ENCODE measurements at regions not wholly inside any gene's neighbourhood (a gene's known extent, or its start where the extent isn't known, plus 50 kb on each side); places are given as distances from the start of the nearest gene placed in this dataset.

DNA sequence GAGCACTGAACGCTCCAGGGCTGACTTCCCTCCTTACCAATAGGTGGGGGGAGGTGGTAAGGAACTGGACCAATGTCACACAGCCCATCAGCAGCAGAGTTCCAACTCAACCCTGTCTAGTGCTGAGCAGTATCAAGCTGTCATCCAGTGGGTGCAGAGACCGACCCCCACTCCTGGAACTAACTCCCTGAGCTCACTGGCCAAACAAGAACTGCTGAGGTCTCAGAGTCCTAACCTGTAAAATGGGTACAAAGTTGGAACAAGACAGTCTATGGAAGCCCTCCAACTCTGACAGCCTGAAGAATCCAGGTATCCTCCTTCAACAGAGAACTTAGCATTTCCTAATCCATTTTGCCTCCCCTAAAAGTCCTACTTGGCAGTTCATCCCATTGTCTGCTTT is 91.1 kb upstream of the CLMN start:
- no TSS peak for BruUV-seq (replicated peaks)
- Histone ChIP-seq H3K4me3 (no peak overlapping the region), H3K4me2 (ENCODE audit: control insufficient read depth, insufficient read depth) (no peak overlapping the region), H3K79me2 (ENCODE audit: control insufficient read depth, insufficient read depth, low read length) (no peaks in the 10 kb centered on the region), H2AFZ (ENCODE audit: control insufficient read depth, low read depth, low read length) (no peak overlapping the region), H3K9ac (ENCODE audit: control insufficient read depth, insufficient read depth, low read length) (no peak overlapping the region), H3K36me3 (ENCODE audit: control insufficient read depth in 2 of 2, insufficient read depth in 2 of 2, low read length in 1 of 2) (no peaks in the 10 kb centered on the region; a peak in 1 of 4 replicates), H3K27me3 (replicated peaks in 1 of 2; ENCODE audit: control insufficient read depth in 2 of 2, insufficient read depth in 2 of 2, low read length in 1 of 2) (no peaks in the 10 kb centered on the region), H3K27ac (ENCODE audit: control insufficient read depth, insufficient read depth) (no peak overlapping the region), H4K20me1 (ENCODE audit: control insufficient read depth, insufficient read depth) (no peaks in the 10 kb centered on the region), H3K4me1 (ENCODE audit: control insufficient read depth, insufficient read depth, low read length) (no peaks in the 10 kb centered on the region), H3K9me3 (replicated peaks; ENCODE audit: control insufficient read depth, insufficient read depth, low read length) (no peaks in the 10 kb centered on the region)
- no peak for DNase-seq (ENCODE audit: low read depth, low spot score)
- TF ChIP-seq BCL3 (IDR thresholded peaks at IDR 0.05; ENCODE audit: borderline replicate concordance, insufficient read depth, low read depth, low read length, poor library complexity, severe bottlenecking) (no peak), CHD2 (IDR thresholded peaks at IDR 0.05; ENCODE audit: borderline replicate concordance, low read depth, low read length) (no peak)
- 50% methylated on average over 2 of the region's 2 CpGs for WGBS (ENCODE audit: insufficient coverage, insufficient replicate concordance, low lambda C conversion rate, missing lambda C conversion rate)
- CTCF ChIA-PET = interaction anchor here (1.3 kb wide), 1 partner anchor 16 kb away, joined by 3 read pairs; no protein-coding TSS in a partner anchor
- in situ Hi-C loops (cut with MboI) = no loop called here
- SMC1A ChIA-PET (ENCODE audit: uncharacterized antibody, unreplicated experiment) = no interaction called here
- intact Hi-C loops (cut with micrococcal nuclease; ENCODE audit: unreplicated experiment) = no loop called here
- ATAC-seq = no peak
- POLR2A ChIA-PET = no interaction called here
- RAD21 ChIA-PET (ENCODE audit: unreplicated experiment) = no interaction called here
- no peak for FAIRE-seq

GRCh38 chr14:95409477-95410272 is 90.0 kb upstream of the CLMN start:
- Histone ChIP-seq H3K9me3 (replicated peaks; ENCODE audit: control insufficient read depth, insufficient read depth, low read length) (no peaks in the 10 kb centered on the region), H3K79me2 (ENCODE audit: control insufficient read depth, insufficient read depth, low read length) (no peaks in the 10 kb centered on the region), H3K27me3 (replicated peaks in 1 of 2; ENCODE audit: control insufficient read depth in 2 of 2, insufficient read depth in 2 of 2, low read length in 1 of 2) (no peaks in the 10 kb centered on the region), H3K4me1 (ENCODE audit: control insufficient read depth, insufficient read depth, low read length) (no peaks in the 10 kb centered on the region), H2AFZ (ENCODE audit: control insufficient read depth, low read depth, low read length) (no peak overlapping the region), H3K9ac (ENCODE audit: control insufficient read depth, insufficient read depth, low read length) (no peak overlapping the region), H3K4me3 (no peak overlapping the region), H3K27ac (ENCODE audit: control insufficient read depth, insufficient read depth) (no peak overlapping the region), H4K20me1 (ENCODE audit: control insufficient read depth, insufficient read depth) (no peaks in the 10 kb centered on the region), H3K36me3 (ENCODE audit: control insufficient read depth in 2 of 2, insufficient read depth in 2 of 2, low read length in 1 of 2) (no peaks in the 10 kb centered on the region; a peak in 1 of 4 replicates), H3K4me2 (ENCODE audit: control insufficient read depth, insufficient read depth) (no peak overlapping the region)
- BruUV-seq (replicated peaks) = no TSS peak
- intact Hi-C loops (cut with micrococcal nuclease; ENCODE audit: unreplicated experiment) (no loop called here), in situ Hi-C loops (cut with MboI) (no loop called here)
- DNase-seq (ENCODE audit: low read depth, low spot score) = no peak
- ChIA-PET SMC1A (ENCODE audit: uncharacterized antibody, unreplicated experiment) (interaction anchor here (0.6 kb wide), 1 partner anchor 527 kb away, joined by 4 read pairs; no protein-coding TSS in a partner anchor), POLR2A (no interaction called here), RAD21 (ENCODE audit: unreplicated experiment) (no interaction called here), CTCF (interaction anchor here (0.9 to 1.4 kb wide), 2 partner anchors 17 to 273 kb away, joined by 3 to 4 read pairs; no protein-coding TSS in a partner anchor)
- no peak for FAIRE-seq
- WGBS (ENCODE audit: insufficient coverage, insufficient replicate concordance, low lambda C conversion rate, missing lambda C conversion rate) = 86% methylated on average over 12 of the region's 12 CpGs
- no peak for ATAC-seq
- no peak for TF ChIP-seq E2F8 (IDR thresholded peaks at IDR 0.05; ENCODE audit: low read depth, partially characterized antibody)
- no peak for TF ChIP-seq PRDM15 (CRISPR knock-in tag; IDR thresholded peaks at IDR 0.05)
- 0 out of 2 replicates have a peak, but pooled peaks have one; percentile 24 for TF ChIP-seq BMI1 (IDR thresholded peaks at IDR 0.05; ENCODE audit: borderline replicate concordance)

All from GM12878 (cell line).